A172 (cell line): ENCODE measurements at regions not wholly inside any gene's neighbourhood (a gene's known extent, or its start where the extent isn't known, plus 50 kb on each side); places are given as distances from the start of the nearest gene placed in this dataset.

Source experiments
- DNase-seq: peaks from one replicate; pipeline ENCODE4 v3.0.0-alpha.2; 2015; ENCODE audit warnings: low spot score

DNA sequence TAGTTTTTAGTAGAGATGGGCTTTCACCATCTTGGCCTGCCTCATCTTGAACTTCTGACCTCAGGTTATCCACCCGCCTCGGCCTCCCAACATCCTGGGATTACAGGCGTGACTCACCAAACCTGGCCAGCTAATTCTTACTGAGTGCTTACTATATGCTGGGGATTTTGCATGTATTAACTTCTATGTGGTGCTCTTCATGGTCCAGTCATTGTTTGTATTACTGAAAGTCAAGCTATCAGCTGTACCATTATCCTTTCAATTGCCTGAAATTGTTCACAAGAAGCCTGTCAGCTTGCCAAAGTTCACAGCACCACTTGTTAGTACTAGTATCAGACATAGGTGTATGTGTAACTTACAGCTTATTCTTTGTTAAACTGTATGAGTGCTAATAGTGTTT is 1272.1 kb downstream of the ARAP2 start:
- DNase-seq, result peak; percentile 1

DNA sequence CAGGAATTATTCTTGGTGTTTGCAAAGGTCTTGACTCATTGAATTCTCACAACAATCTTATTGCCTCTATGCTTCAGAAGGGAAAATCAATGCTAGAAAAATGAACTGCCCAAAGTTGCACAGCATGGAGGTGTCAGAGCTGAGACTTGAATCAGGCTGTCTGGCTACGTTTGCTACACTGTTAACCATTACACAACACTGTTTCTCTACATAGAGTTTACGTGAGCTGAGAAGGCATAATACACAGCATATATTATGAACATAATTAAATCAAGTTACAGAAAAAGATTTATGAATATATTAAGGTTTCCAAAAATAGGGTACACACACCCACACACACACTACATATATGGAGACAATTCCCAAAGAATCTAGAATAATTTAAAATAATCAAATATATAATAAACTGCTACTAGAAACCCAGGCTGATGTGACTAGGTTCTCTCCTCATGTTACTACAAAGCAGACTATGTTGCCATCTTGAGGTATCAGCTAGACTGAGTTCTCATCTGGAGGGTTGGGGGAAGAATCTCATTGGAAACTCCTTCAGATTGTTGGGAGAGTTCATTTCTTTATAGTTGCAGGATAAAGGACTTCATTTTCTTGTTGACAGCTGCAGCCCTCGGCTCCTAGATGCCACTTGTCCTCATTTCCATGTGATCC is 1270.5 kb downstream of the ARAP2 start:
- DNase-seq, result no peak

DNA sequence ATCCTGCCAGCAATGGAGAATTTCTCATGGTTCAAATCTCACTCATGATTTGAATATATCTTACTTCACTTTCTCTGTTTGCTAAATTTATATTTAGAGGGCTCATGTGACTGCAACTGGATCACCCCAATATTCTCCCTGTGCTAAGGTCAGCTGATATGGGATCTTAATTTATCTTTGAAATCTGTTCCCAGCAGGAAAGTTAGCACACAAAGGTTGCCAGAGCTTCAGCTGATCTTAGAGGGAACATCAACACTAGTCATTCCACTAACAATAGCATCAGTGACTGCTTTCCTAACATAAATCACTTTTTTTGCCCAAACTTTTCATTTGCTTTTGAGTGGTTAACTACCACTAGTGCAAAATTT is 1270.0 kb downstream of the ARAP2 start:
- DNase-seq, result no peak

GRCh38 chr4:35021222-35021621 is 1223.1 kb downstream of the ARAP2 start:
- DNase-seq, result peak; percentile 93

DNA sequence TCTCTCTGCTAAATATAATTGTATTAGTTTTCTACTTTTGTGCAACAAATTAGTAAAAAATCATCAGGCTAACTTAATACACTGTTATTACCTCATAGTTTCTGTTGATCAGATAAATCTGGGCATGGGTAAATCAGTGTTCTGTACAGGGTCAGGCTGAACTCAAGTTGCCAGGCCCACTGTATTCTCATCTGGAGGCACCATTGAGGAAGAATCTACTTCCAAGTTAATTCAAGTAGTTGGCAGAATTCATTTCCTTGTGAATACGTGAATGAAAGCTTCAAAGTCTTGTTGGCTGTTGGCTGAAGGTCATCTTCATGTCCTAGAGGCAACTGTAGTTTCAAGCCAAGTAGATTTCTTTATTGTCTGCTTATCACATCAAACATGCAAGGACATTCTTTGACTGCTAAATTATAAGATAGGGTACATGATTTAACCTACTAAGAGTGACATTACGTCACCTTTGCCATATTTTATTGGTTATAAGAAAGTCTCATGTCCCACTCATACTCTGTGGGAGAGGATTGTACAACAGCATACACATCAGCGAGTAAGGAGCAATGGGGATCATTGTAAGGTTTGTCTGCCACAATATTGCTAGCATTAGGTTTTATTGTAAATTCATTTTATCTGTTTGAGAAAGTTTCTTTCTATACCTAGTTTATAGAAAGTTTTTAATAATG is 1219.0 kb downstream of the ARAP2 start:
- no peak for DNase-seq

DNA sequence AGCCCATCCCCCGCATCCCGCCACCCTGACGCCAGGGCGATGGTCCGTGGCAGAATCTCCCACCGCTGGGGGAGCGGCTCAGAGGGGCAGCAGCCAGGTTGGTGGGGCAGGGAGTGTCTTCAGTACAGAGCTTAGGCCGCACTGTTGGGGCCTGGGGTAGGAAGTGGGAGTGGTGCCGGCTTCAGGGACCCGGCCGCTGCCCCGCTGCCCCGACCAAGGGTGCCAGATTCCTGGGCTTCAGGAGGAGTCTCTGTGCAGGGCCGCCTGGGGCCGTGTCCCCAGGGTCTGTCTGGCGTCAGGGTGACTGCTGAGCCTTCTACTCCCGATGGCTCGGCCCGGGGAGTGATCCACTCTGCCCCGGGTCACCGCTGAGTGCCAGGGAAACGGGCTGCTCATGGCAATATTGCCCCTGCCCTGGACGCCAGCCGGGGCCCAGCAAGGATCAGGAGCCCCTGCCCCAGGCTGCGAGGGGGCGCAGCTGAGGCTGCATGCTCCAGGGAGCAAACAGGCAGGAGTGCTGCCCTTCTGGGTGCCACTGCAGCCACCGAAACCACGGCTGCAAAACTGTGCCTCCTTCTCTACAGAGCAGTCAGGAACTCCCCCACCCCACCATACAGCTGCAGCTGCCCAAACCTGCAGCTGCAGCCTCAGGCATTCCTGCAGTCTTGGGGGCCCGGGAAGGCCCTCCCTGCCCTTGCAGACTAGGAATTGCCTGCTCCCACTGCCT is 1206.1 kb downstream of the ARAP2 start:
- no peak for DNase-seq

GRCh38 chr4:35038845-35039244 is 1205.5 kb downstream of the ARAP2 start:
- DNase-seq, result no peak

- no peak for DNase-seq
Observed at GRCh38 chr4:35052546-35052945, 1191.8 kb downstream of the ARAP2 start.

DNA sequence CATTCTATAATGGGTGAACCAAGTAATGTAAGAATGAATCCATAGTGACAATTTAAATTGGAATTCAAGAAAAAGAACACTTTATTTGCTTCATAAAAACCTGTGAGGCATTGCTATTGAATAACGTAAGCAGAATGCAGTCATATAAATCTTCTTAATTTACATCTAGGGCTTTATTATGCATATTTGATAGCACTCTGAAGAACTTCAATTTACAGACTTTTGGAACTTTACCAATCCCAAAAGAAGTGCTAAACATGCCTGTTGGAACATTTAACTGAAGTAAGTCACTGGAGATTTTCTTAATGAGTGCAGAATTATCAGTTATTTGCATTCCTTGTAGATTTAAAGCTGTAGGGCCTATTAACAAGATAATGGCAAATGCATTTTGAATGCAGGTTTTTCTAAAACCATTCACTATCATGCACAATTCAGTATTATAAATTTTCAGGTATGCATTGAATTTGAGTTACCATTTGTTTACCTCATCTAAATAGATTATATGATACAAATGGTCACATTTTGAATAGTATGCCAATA is 1181.2 kb downstream of the ARAP2 start:
- no peak for DNase-seq

- no peak for DNase-seq
Observed at GRCh38 chr4:35066406-35066805, 1177.9 kb downstream of the ARAP2 start.

DNA sequence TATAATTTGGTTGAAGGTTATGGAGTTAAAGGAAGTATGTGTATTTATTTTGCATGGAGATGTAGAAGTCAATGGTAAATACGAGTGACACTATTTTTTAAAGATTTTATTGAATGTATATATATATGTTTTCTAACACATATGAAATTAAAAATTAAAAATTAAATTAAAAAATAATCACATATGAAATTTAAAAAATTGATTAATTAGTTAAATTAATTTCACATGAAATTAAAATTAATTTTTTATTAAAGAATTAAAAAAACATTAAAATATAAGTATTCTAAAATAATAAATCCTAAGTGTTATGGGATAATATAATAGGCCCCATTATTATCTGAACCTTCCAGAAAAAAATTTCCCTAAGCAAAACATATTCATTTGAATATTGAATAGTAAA is 1163.5 kb downstream of the ARAP2 start:
- DNase-seq, result no peak

DNA sequence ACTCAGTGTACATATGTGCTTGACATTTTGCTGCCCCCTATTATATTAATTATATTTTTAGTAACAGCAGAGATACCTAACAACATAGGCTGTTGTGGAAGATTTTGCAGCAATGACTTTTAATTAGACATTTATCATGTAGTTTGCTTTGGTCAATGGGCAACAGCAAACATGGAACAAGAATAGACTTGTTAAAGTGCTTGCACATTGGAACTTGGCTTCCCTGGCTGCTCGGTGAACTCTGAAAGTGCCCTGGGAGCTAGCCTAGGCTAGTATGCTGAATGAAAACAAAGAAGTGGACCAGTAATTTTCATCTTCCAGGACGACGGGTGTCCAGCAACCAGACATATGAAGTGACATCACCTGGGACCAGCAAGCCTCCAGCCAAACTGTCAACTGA is 1157.1 kb downstream of the ARAP2 start:
- DNase-seq, result no peak

- DNase-seq, result no peak
Observed at GRCh38 chr4:35100932-35101331, 1143.4 kb downstream of the ARAP2 start.

- no peak for DNase-seq
Observed at GRCh38 chr4:35102066-35102465, 1142.2 kb downstream of the ARAP2 start.

- no peak for DNase-seq
Observed at GRCh38 chr4:35105486-35105885, 1138.8 kb downstream of the ARAP2 start.

GRCh38 chr4:35106091-35106734 is 1138.1 kb downstream of the ARAP2 start:
- DNase-seq, result no peak

DNA sequence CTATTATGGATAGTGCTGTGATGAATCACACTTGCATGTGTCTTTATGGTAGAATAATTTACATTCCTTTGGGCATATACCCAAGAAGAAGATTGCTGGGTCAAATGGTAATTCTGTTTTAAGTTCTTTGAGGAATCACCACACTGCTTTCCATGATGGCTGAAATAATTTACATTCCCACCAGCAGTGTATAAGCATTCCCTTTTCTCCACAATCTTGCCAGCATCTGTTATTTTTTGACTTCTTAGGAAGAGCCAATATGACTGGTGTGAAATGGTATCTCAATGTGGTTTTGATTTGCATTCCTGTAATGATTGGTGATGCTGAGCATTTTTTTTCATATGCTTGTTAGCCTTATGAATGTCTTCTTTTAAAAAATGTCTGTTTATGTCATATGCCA is 1120.2 kb downstream of the ARAP2 start:
- peak; percentile 58 for DNase-seq

DNA sequence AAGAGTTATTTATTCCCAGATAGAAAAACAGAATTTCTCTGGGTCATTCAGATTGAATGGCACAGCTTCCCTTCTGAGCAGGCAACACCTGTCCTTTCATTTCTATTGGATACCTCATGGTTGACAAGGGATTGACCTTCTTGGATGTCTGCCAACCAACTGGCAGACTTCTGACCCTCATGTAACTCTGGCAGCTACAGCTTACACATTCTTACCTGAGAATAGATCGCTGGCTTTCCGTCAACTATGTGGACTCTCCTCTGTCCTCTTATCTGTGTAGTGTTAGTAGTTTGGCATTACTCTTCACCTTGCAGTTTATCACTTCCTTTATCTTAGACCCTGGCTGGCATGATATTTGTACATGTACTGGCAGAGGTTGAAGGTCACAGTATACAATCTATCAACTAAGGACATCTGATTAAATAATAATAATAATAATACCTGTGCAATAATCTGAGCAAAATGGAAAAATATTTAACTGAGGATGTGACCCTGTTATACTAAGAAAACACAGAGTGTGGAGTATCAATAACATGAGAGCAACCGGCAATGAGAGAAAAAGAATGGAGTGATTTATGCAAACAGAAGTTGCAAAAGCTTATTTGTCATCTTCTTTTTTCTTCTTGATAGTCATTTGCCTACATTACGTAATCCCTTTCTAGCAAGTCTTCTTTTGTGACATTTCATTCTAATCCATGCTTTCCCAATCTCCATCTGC is 1118.2 kb downstream of the ARAP2 start:
- no peak for DNase-seq

- no peak for DNase-seq
Observed at GRCh38 chr4:35138449-35138848, 1105.9 kb downstream of the ARAP2 start.

DNA sequence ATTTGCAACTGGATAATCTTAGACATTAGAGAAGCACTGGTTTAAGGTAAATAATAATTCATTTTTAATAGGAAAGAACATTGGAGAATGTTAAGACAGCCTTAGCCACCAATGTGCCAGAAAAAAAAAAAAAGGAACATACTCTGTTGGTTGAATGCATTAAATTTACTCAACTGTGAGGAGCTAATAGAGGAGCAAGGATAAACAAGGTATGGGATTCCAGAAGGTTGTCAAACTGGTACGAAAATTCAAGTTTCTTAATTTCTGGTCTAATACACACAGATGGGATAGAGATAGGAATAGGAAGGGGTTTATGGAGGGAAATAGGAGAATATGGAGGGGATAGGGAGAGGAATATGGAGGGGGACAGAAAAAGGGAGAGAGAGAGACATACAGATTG is 1096.6 kb downstream of the ARAP2 start:
- DNase-seq, result no peak

DNA sequence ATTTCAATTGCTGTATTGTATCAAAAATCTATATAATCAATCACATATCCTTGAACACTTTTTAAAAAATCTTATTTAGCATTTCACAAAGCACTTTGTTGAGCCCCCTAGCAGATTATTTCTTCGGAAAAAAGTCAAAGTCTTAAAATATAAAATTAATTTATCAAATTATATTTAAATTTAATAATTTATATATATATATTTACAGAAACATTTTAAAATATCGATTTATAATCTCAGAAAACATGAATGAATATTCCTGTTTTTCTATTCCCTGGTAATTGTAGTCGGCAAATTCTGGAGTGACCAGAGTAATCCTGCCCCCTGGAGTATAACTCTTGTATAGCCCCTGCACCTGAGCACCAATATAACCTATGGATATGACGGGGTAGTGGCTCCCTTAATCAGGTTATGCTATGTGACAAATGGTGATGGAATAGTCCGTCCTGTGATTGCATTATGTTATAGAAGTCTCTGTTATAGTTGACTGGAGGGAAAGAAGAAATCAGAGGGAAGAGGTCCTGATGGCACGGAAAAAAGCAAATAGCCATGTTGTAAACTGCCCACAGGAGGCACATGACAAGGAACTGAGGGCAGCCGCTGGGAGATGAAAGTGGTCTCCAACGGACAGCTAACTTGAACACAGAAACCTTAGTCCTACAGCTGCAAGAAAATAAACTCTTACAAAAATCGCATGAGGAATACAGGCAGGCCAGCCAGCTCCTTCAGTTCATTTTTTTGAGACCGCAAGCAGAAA is 1092.3 kb downstream of the ARAP2 start:
- DNase-seq, result peak; percentile 10
